Breast epithelium (tissue), 4 donors: ENCODE measurements at regions not wholly inside any gene's neighbourhood (a gene's known extent, or its start where the extent isn't known, plus 50 kb on each side); places are given as distances from the start of the nearest gene placed in this dataset.

Experiments
- DNase-seq, 2 donors: peaks; one replicate each; pipeline ENCODE4 v3.0.0-alpha.2; 2019; ENCODE audit warnings: low spot score in 2 of 2
- H3K27ac ChIP-seq, 2 donors: fragments of 200-600 bp; sonication (generic) in 1 of 2; one replicate each; pipeline ENCODE4 v1.5.1; 2016 to 2019; ENCODE audit warnings: mild to moderate bottlenecking in 1 of 2
- H3K27me3 ChIP-seq, 2 donors: fragments of 200-600 bp; sonication (generic) in 1 of 2; one replicate each; pipeline versions ENCODE4 v1.5.1 to v1.6.0; 2017 to 2019; ENCODE audit warnings: control low read depth in 1 of 2, mild to moderate bottlenecking in 1 of 2
- H3K36me3 ChIP-seq: fragments of 200-600 bp; one replicate; pipeline ENCODE4 v1.5.1; 2019
- H3K4me1 ChIP-seq, 2 donors: fragments of 200-600 bp; sonication (generic); one replicate each; pipeline ENCODE4 v1.5.1; 2016 to 2019; ENCODE audit warnings: control low read depth in 1 of 2
- H3K4me3 ChIP-seq, 3 donors: fragments of 200-600 bp; sonication (generic); 1 replicate in 2 of 3; 2 replicates in 1 of 3; pipeline ENCODE4 v1.5.1; 2016 to 2019; ENCODE audit warnings: mild to moderate bottlenecking in 3 of 3, moderate library complexity in 2 of 3
- H3K9me3 ChIP-seq, 2 donors: fragments of 200-600 bp; sonication (generic) in 1 of 2; one replicate each; pipeline ENCODE4 v1.5.1; 2016 to 2019; ENCODE audit warnings: control low read depth in 1 of 2
- CTCF ChIP-seq, 3 donors: fragments of 450-650 bp; IDR thresholded peaks; one replicate each; pipeline ENCODE4 v1.5.1; 2016 to 2017; ENCODE audit warnings: antibody characterized with exemption in 3 of 3, mild to moderate bottlenecking in 3 of 3, moderate library complexity in 3 of 3
- POLR2A ChIP-seq: fragments of 450-650 bp; IDR thresholded peaks from one replicate; pipeline ENCODE4 v1.6.1; 2016; ENCODE audit warnings: antibody characterized with exemption, mild to moderate bottlenecking, moderate library complexity
- POLR2AphosphoS5 ChIP-seq, 3 donors: sonication (generic); formaldehyde crosslinking; IDR thresholded peaks; one replicate each; pipeline ENCODE4 v1.6.1; 2017; ENCODE audit warnings: antibody characterized with exemption in 3 of 3
- intact Hi-C: fragments of 100-400 bp; cut with DNase I; formaldehyde crosslinking; loops from one replicate; pipeline ENCODE4 v1.15.1; 2023; ENCODE audit warnings: low total_unique reads

GRCh38 chr16:85512808-85513115, 100.4 kb upstream of the GSE1 start:
- intact Hi-C loops, result no loop called here
- Histone ChIP-seq H3K9me3 (no peaks in the 10 kb centered on the region), H3K27ac (no peak overlapping the region), H3K4me3 (no peak overlapping the region), H3K36me3 (no peaks in the 10 kb centered on the region), H3K27me3 (no peaks in the 10 kb centered on the region), H3K4me1 (peaks cover 15 to 21% of the 10 kb centered on the region in 2 donors)
- TF ChIP-seq CTCF (IDR thresholded peaks at IDR 0.05), result no peak
- no peak for TF ChIP-seq POLR2A
- TF ChIP-seq POLR2AphosphoS5 (IDR thresholded peaks at IDR 0.05), result no peak
- no peak for DNase-seq

- H3K27ac ChIP-seq, result no peak overlapping the region
These were observed 99.9 kb upstream of the GSE1 start for GRCh38 chr16:85513180-85513579.

DNA sequence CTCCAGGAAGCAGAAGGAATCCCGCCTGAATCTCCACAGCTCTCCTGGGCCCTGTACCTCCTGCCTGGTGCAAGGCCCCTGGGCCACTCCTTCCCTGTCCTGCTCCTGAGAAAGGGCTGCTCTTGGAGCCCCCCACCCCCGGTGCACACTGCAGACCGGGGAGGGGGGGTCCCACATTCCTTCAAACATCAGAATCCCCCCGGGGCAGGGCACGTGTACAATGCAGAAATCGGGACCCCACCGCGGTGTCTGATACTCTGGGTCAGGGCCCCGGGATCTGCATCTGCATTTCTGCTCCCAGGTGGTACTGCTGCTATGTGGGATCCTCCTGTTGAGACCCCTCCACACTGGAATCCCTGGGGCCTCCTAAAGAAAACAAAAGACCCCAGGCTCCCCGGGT, 99.5 kb upstream of the GSE1 start:
- intact Hi-C loops, result no loop called here
- Histone ChIP-seq H3K4me1 (peaks cover 15 to 21% of the 10 kb centered on the region in 2 donors), H3K27ac (peak overlapping the region; percentile 78 to 91), H3K9me3 (no peaks in the 10 kb centered on the region), H3K27me3 (no peaks in the 10 kb centered on the region), H3K36me3 (no peaks in the 10 kb centered on the region), H3K4me3 (no peak overlapping the region)
- TF ChIP-seq POLR2A, result no peak
- no peak for TF ChIP-seq POLR2AphosphoS5 (IDR thresholded peaks at IDR 0.05)
- TF ChIP-seq CTCF (IDR thresholded peaks at IDR 0.05), result no peak
- no peak for DNase-seq

More at GRCh38 chr16:85513180-85513579, 99.9 kb upstream of the GSE1 start:
- Histone ChIP-seq H3K4me3 (no peak overlapping the region), H3K4me1 (peaks cover 15 to 21% of the 10 kb centered on the region in 2 donors), H3K9me3 (no peaks in the 10 kb centered on the region), H3K36me3 (no peaks in the 10 kb centered on the region), H3K27me3 (no peaks in the 10 kb centered on the region)
- TF ChIP-seq CTCF (IDR thresholded peaks at IDR 0.05) (no peak), POLR2A (no peak), POLR2AphosphoS5 (IDR thresholded peaks at IDR 0.05) (no peak)
- intact Hi-C loops, result no loop called here
- DNase-seq, result no peak

GRCh38 chr16:85514295-85514597, 98.9 kb upstream of the GSE1 start:
- H3K9me3 ChIP-seq, result no peaks in the 10 kb centered on the region
- peak overlapping the region; percentile 78 to 91 for H3K27ac ChIP-seq
- intact Hi-C loops, result no loop called here
- H3K36me3 ChIP-seq, result no peaks in the 10 kb centered on the region
- no peaks in the 10 kb centered on the region for H3K27me3 ChIP-seq
- TF ChIP-seq POLR2A, result no peak
- TF ChIP-seq CTCF (IDR thresholded peaks at IDR 0.05), result no peak
- no peak for TF ChIP-seq POLR2AphosphoS5 (IDR thresholded peaks at IDR 0.05)
- H3K4me1 ChIP-seq, result peaks cover 15 to 21% of the 10 kb centered on the region in 2 donors
- peak overlapping the region in 1 of 3 donors; percentile 13 for H3K4me3 ChIP-seq
- no peak for DNase-seq

- no peaks in the 10 kb centered on the region for H3K9me3 ChIP-seq
- no peaks in the 10 kb centered on the region for H3K36me3 ChIP-seq
- DNase-seq, result peak; percentile 65 to 71
- no peaks in the 10 kb centered on the region for H3K27me3 ChIP-seq
- peak overlapping the region; percentile 78 to 91 for H3K27ac ChIP-seq
- H3K4me3 ChIP-seq, result peak overlapping the region in 1 of 3 donors; percentile 40
- intact Hi-C loops, result no loop called here
- peaks cover 15 to 21% of the 10 kb centered on the region in 2 donors for H3K4me1 ChIP-seq
- TF ChIP-seq POLR2A (no peak), POLR2AphosphoS5 (IDR thresholded peaks at IDR 0.05) (peak in 2 of 3 donors; percentile 49 to 85)
These were observed 98.4 kb upstream of the GSE1 start for GRCh38 chr16:85514598-85515318.
